ENCODE measurements at regions not wholly inside any gene's neighbourhood (a gene's known extent, or its start where the extent isn't known, plus 50 kb on each side); places are given as distances from the start of the nearest gene placed in this dataset.

- TF ChIP-seq CTCF (IDR thresholded peaks at IDR 0.05), result no peak
- TF ChIP-seq POLR2A (IDR thresholded peaks at IDR 0.05), result no peak
Measured at GRCh38 chr2:2574401-2575180, 243.5 kb upstream of the MYT1L start.

All from uterus (tissue), 2 donors.